Neural progenitor cell (in vitro differentiated cells): ENCODE measurements at regions not wholly inside any gene's neighbourhood (a gene's known extent, or its start where the extent isn't known, plus 50 kb on each side); places are given as distances from the start of the nearest gene placed in this dataset.

Experiments
- DNase-seq: peaks from one replicate; pipeline ENCODE4 v3.0.0-alpha.2; 2016; ENCODE audit warnings: low spot score
- H2AFZ ChIP-seq: fragments of 200-600 bp; sonication (generic); replicated peaks from 2 replicates; pipeline ENCODE4 v1.6.1; 2016; ENCODE audit warnings: antibody characterized with exemption
- H3F3A ChIP-seq: fragments of 200-600 bp; sonication (generic); 2 replicates; pipeline ENCODE4 v1.6.1; 2016; ENCODE audit warnings: antibody characterized with exemption, low read depth
- H3K27ac ChIP-seq: fragments of 200-600 bp; sonication (generic); 2 replicates; pipeline ENCODE4 v1.5.1; 2016; ENCODE audit warnings: mild to moderate bottlenecking
- H3K27me3 ChIP-seq: fragments of 200-600 bp; sonication (generic); 2 replicates; pipeline ENCODE4 v1.6.1; 2016; ENCODE audit warnings: mild to moderate bottlenecking, moderate library complexity
- H3K36me3 ChIP-seq: fragments of 200-600 bp; sonication (generic); 2 replicates; pipeline ENCODE4 v1.5.1; 2016
- H3K4me1 ChIP-seq: fragments of 200-600 bp; sonication (generic); 2 replicates; pipeline ENCODE4 v1.6.1; 2016; ENCODE audit warnings: mixed run types
- H3K4me2 ChIP-seq: fragments of 200-600 bp; sonication (generic); 2 replicates; pipeline ENCODE4 v1.6.1; 2016
- H3K4me3 ChIP-seq: fragments of 200-600 bp; sonication (generic); 2 replicates; pipeline ENCODE4 v1.5.1; 2016
- H3K79me2 ChIP-seq: fragments of 200-600 bp; sonication (generic); 2 replicates; pipeline ENCODE4 v1.6.1; 2016; ENCODE audit warnings: low read depth
- H3K9ac ChIP-seq: fragments of 200-600 bp; sonication (generic); 2 replicates; pipeline ENCODE4 v1.6.1; 2016
- H3K9me3 ChIP-seq: fragments of 200-600 bp; sonication (generic); 2 replicates; pipeline ENCODE4 v1.5.1; 2016; ENCODE audit warnings: low read depth
- H4K20me1 ChIP-seq: fragments of 200-600 bp; sonication (generic); 2 replicates; pipeline ENCODE4 v1.6.1; 2016; ENCODE audit warnings: low read depth
- H3K27ac Mint-ChIP-seq: 3 replicates; pipeline ENCODE4 v1.8.0; 2021; ENCODE audit warnings: mixed read lengths
- H3K27me3 Mint-ChIP-seq: 2 replicates; pipeline ENCODE4 v1.8.0; 2022; ENCODE audit warnings: low read depth, mild to moderate bottlenecking, inconsistent platforms, moderate library complexity, mixed read lengths; ENCODE audit not compliant: insufficient read depth
- H3K36me3 Mint-ChIP-seq: 3 replicates; pipeline ENCODE4 v1.8.0; 2021; ENCODE audit warnings: mixed read lengths
- H3K4me1 Mint-ChIP-seq: 3 replicates; pipeline ENCODE4 v1.8.0; 2021; ENCODE audit warnings: mixed read lengths
- H3K4me3 Mint-ChIP-seq: 3 replicates; pipeline ENCODE4 v1.8.0; 2021; ENCODE audit warnings: mild to moderate bottlenecking, moderate library complexity, mixed read lengths
- H3K9me3 Mint-ChIP-seq: 3 replicates; pipeline ENCODE4 v1.8.0; 2020; ENCODE audit warnings: mixed read lengths
- CTCF ChIP-seq: fragments of 200-600 bp; sonication (generic); IDR thresholded peaks from 2 replicates; pipeline ENCODE4 v1.5.1; 2017; ENCODE audit warnings: antibody characterized with exemption, mild to moderate bottlenecking
- EZH2 ChIP-seq: fragments of 200-600 bp; sonication (generic); IDR thresholded peaks from 2 replicates; pipeline ENCODE4 v1.6.1; 2017; ENCODE audit warnings: antibody characterized with exemption, mild to moderate bottlenecking, moderate library complexity
- EZH2phosphoT487 ChIP-seq: fragments of 200-600 bp; sonication (generic); IDR thresholded peaks from 2 replicates; pipeline ENCODE4 v1.6.1; 2017; ENCODE audit warnings: antibody characterized with exemption

GRCh38 chr14:22210906-22211305 lies 378.1 kb downstream of the DAD1 start:
- Histone ChIP-seq H3K79me2 (no peaks in the 10 kb centered on the region), H3K36me3 (no peaks in the 10 kb centered on the region), H3F3A (no peaks in the 10 kb centered on the region), H4K20me1 (no peaks in the 10 kb centered on the region), H3K9me3 (no peaks in the 10 kb centered on the region), H2AFZ (no peak overlapping the region), H3K4me2 (no peak overlapping the region), H3K27me3 (peaks cover 3% of the 10 kb centered on the region), H3K4me1 (no peaks in the 10 kb centered on the region), H3K4me3 (no peak overlapping the region), H3K9ac (no peak overlapping the region), H3K27ac (no peak overlapping the region)
- Mint-ChIP-seq H3K9me3 (no peaks in the 10 kb centered on the region), H3K27ac (no peak overlapping the region), H3K4me3 (no peak overlapping the region), H3K36me3 (no peaks in the 10 kb centered on the region), H3K27me3 (no peaks in the 10 kb centered on the region), H3K4me1 (no peaks in the 10 kb centered on the region)
- DNase-seq: no peak
- no peak for TF ChIP-seq EZH2phosphoT487
- TF ChIP-seq EZH2: no peak

- no peak overlapping the region for H3K4me3 Mint-ChIP-seq
- TF ChIP-seq EZH2phosphoT487 (no peak), CTCF (no peak), EZH2 (no peak)
- no peak overlapping the region for H3K4me2 ChIP-seq
These were observed 379.0 kb downstream of the DAD1 start for GRCh38 chr14:22210026-22210425.

GRCh38 chr14:22203036-22203435 lies 386.0 kb downstream of the DAD1 start:
- Histone ChIP-seq H3K4me1 (no peaks in the 10 kb centered on the region), H3K27me3 (no peaks in the 10 kb centered on the region), H3K79me2 (no peaks in the 10 kb centered on the region), H3K27ac (no peak overlapping the region), H4K20me1 (no peaks in the 10 kb centered on the region), H3K36me3 (no peaks in the 10 kb centered on the region), H3K4me2 (no peak overlapping the region), H3K9ac (no peak overlapping the region), H3K9me3 (no peaks in the 10 kb centered on the region), H3K4me3 (no peak overlapping the region), H2AFZ (no peak overlapping the region), H3F3A (no peaks in the 10 kb centered on the region)
- Mint-ChIP-seq H3K36me3 (no peaks in the 10 kb centered on the region), H3K27ac (no peak overlapping the region), H3K9me3 (peaks cover 4% of the 10 kb centered on the region), H3K4me3 (no peak overlapping the region), H3K27me3 (no peaks in the 10 kb centered on the region), H3K4me1 (no peaks in the 10 kb centered on the region)
- TF ChIP-seq CTCF: no peak
- TF ChIP-seq EZH2: no peak
- DNase-seq: no peak

More at GRCh38 chr14:22210026-22210425, 379.0 kb downstream of the DAD1 start:
- Histone ChIP-seq H2AFZ (no peak overlapping the region), H4K20me1 (no peaks in the 10 kb centered on the region), H3K27me3 (peaks cover 3% of the 10 kb centered on the region), H3K9ac (no peak overlapping the region), H3K27ac (no peak overlapping the region), H3K9me3 (no peaks in the 10 kb centered on the region), H3K4me1 (no peaks in the 10 kb centered on the region), H3K4me3 (no peak overlapping the region), H3F3A (no peaks in the 10 kb centered on the region), H3K36me3 (no peaks in the 10 kb centered on the region), H3K79me2 (no peaks in the 10 kb centered on the region)
- Mint-ChIP-seq H3K27me3 (no peaks in the 10 kb centered on the region), H3K4me1 (no peaks in the 10 kb centered on the region), H3K27ac (no peak overlapping the region), H3K36me3 (no peaks in the 10 kb centered on the region), H3K9me3 (no peaks in the 10 kb centered on the region)
- no peak for DNase-seq

GRCh38 chr14:22202313-22202712 lies 386.7 kb downstream of the DAD1 start:
- H3K27ac ChIP-seq: no peak overlapping the region
- no peaks in the 10 kb centered on the region for H3K4me1 ChIP-seq
- no peak overlapping the region for H3K27ac Mint-ChIP-seq
- H3K9ac ChIP-seq: no peak overlapping the region
- H3K9me3 Mint-ChIP-seq: peaks cover 6% of the 10 kb centered on the region
- H3K4me2 ChIP-seq: no peak overlapping the region
- H3K36me3 Mint-ChIP-seq: no peaks in the 10 kb centered on the region
- TF ChIP-seq EZH2: no peak
- TF ChIP-seq CTCF: no peak
- TF ChIP-seq EZH2phosphoT487: no peak
- no peak overlapping the region for H2AFZ ChIP-seq
- no peak overlapping the region for H3K4me3 ChIP-seq
- H4K20me1 ChIP-seq: no peaks in the 10 kb centered on the region
- no peaks in the 10 kb centered on the region for H3K79me2 ChIP-seq
- no peak overlapping the region for H3K4me3 Mint-ChIP-seq
- DNase-seq: no peak
- no peaks in the 10 kb centered on the region for H3K4me1 Mint-ChIP-seq
- no peaks in the 10 kb centered on the region for H3K27me3 Mint-ChIP-seq
- no peaks in the 10 kb centered on the region for H3K27me3 ChIP-seq
- H3K36me3 ChIP-seq: no peaks in the 10 kb centered on the region
- no peaks in the 10 kb centered on the region for H3K9me3 ChIP-seq
- H3F3A ChIP-seq: no peaks in the 10 kb centered on the region
